ENCODE measurements at regions not wholly inside any gene's neighbourhood (a gene's known extent, or its start where the extent isn't known, plus 50 kb on each side); places are given as distances from the start of the nearest gene placed in this dataset.

- TF ChIP-seq GABPA (IDR thresholded peaks at IDR 0.05; ENCODE audit: borderline replicate concordance, insufficient read depth, low read length) (no peak), NRF1 (IDR thresholded peaks at IDR 0.05; ENCODE audit: low read depth, low read length) (no peak), RXRA (IDR thresholded peaks at IDR 0.05; ENCODE audit: insufficient read depth, low read depth, low read length) (no peak), CTCF (IDR thresholded peaks at IDR 0.05; ENCODE audit: control extremely low read depth in 1 of 3, insufficient read depth in 1 of 3, low read depth in 1 of 3, low read length in 3 of 3) (no peak), POU5F1 (IDR thresholded peaks at IDR 0.05; ENCODE audit: low read depth, low read length) (no peak), JUND (IDR thresholded peaks at IDR 0.05; ENCODE audit: low read length) (no peak), TAF7 (optimal IDR thresholded peaks at IDR 0.05; ENCODE audit: borderline replicate concordance, low read depth, low read length) (no peak), HDAC6 (IDR thresholded peaks at IDR 0.05; ENCODE audit: low read depth, low read length) (no peak), MAX (IDR thresholded peaks at IDR 0.05) (no peak), TAF1 (IDR thresholded peaks at IDR 0.05; ENCODE audit: low read depth, low read length) (no peak), KDM4A (IDR thresholded peaks at IDR 0.05; ENCODE audit: low read depth, low read length, severe bottlenecking) (no peak), CEBPB (IDR thresholded peaks at IDR 0.05; ENCODE audit: low read depth, low read length) (no peak), RBBP5 (IDR thresholded peaks at IDR 0.05; ENCODE audit: borderline replicate concordance, low read depth, low read length) (no peak), SP1 (IDR thresholded peaks at IDR 0.05; ENCODE audit: low read depth, low read length) (no peak), SIX5 (IDR thresholded peaks at IDR 0.05; ENCODE audit: low read depth, low read length) (no peak), CREB1 (IDR thresholded peaks at IDR 0.05) (no peak)
- TF ChIP-seq, protein P1, sequence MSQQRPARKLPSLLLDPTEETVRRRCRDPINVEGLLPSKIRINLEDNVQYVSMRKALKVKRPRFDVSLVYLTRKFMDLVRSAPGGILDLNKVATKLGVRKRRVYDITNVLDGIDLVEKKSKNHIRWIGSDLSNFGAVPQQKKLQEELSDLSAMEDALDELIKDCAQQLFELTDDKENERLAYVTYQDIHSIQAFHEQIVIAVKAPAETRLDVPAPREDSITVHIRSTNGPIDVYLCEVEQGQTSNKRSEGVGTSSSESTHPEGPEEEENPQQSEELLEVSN (IDR thresholded peaks at IDR 0.05), result no peak
- TF ChIP-seq, protein P2, sequence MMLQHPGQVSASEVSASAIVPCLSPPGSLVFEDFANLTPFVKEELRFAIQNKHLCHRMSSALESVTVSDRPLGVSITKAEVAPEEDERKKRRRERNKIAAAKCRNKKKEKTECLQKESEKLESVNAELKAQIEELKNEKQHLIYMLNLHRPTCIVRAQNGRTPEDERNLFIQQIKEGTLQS (IDR thresholded peaks at IDR 0.05; ENCODE audit: insufficient read depth, low read depth, low read length), result no peak
These were observed 70.6 kb upstream of the POMP start (continued) for GRCh38 chr13:28588296-28588695.
